Gastrocnemius medialis (tissue), 4 donors: ENCODE measurements at regions not wholly inside any gene's neighbourhood (a gene's known extent, or its start where the extent isn't known, plus 50 kb on each side); places are given as distances from the start of the nearest gene placed in this dataset.

Source experiments
- ATAC-seq, 2 donors: fragments of 150-250 bp; one replicate each; pipeline ENCODE4 v1.9.1; 2016
- DNase-seq, 2 donors: peaks; one replicate each; pipeline ENCODE4 v3.0.0-alpha.2; 2019
- H3K27ac ChIP-seq, 4 donors: fragments of 200-600 bp; sonication (generic); 1 replicate in 1 of 4; 2 replicates in 3 of 4; pipeline ENCODE4 v1.5.1; 2016 to 2018; ENCODE audit warnings: mild to moderate bottlenecking in 2 of 4, moderate library complexity in 1 of 4
- H3K27me3 ChIP-seq, 3 donors: fragments of 200-600 bp; sonication (generic) in 2 of 3; 1 replicate in 1 of 3; 2 replicates in 2 of 3; pipeline versions ENCODE4 v1.5.1 to v1.6.0; 2016 to 2019; ENCODE audit warnings: mild to moderate bottlenecking in 1 of 3, moderate library complexity in 1 of 3
- H3K36me3 ChIP-seq, 2 donors: fragments of 200-600 bp; sonication (generic) in 1 of 2; one replicate each; pipeline ENCODE4 v1.5.1; 2017 to 2018
- H3K4me1 ChIP-seq, 2 donors: fragments of 200-600 bp; sonication (generic) in 1 of 2; one replicate each; pipeline ENCODE4 v1.5.1; 2016 to 2017; ENCODE audit warnings: mild to moderate bottlenecking in 2 of 2
- H3K4me3 ChIP-seq, 4 donors: fragments of 200-600 bp; sonication (generic) in 3 of 4; 1 replicate in 1 of 4; 2 replicates in 3 of 4; pipeline ENCODE4 v1.5.1; 2016 to 2019; ENCODE audit warnings: mild to moderate bottlenecking in 2 of 4
- H3K9me3 ChIP-seq, 3 donors: fragments of 200-600 bp; sonication (generic) in 2 of 3; 1 replicate in 1 of 3; 2 replicates in 2 of 3; pipeline ENCODE4 v1.5.1; 2016 to 2019
- CTCF ChIP-seq, 5 experiments: fragments of 450-650 bp in 3 of 5; fragments of 200-600 bp in 2 of 5; sonication (generic) in 2 of 5; IDR thresholded peaks in 4 of 5; conservative IDR thresholded peaks in 1 of 5; 1 replicate in 4 of 5; 2 replicates in 1 of 5; pipeline ENCODE4 v1.5.1; 2016 to 2019; ENCODE audit warnings: antibody characterized with exemption in 5 of 5, mild to moderate bottlenecking in 3 of 5, moderate library complexity in 3 of 5
- POLR2A ChIP-seq, 2 donors: fragments of 450-650 bp; IDR thresholded peaks; one replicate each; pipeline ENCODE4 v1.6.1; 2017; ENCODE audit warnings: antibody characterized with exemption in 2 of 2, mild to moderate bottlenecking in 2 of 2, moderate library complexity in 2 of 2
- in situ Hi-C, 4 donors: fragments of 200-750 bp; cut with MboI; loops; one replicate each; pipeline versions ENCODE4 v1.15.0 to v1.8.0; 2017; ENCODE audit warnings: low sequenced_read_pairs in 4 of 4
- intact Hi-C: fragments of 100-400 bp; cut with DNase I; formaldehyde crosslinking; loops from one replicate; pipeline ENCODE4 v1.15.1; 2023; ENCODE audit warnings: low total_unique reads

DNA sequence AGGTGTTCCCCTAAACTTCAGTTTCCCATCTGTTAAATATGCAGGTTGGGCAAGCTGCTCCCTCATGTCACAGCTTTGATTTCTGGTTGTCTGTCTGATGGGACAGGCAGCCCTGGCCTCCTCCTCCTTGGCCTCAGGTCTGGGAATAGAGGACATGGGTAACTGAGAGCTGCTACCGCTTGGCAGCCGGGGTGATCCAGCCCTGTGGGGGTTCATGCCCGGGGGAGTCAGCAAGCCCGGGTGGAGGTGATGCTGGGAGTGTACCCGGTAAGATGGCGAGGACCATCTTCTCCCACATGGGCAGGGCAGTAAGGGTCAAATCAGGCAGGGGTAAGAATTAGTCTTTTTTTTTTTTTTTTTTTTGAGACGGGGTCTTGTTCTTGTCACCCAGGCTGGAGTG, 845.0 kb downstream of the TBC1D22A start:
- Histone ChIP-seq H3K36me3 (no peaks in the 10 kb centered on the region), H3K27me3 (no peaks in the 10 kb centered on the region), H3K27ac (no peak overlapping the region), H3K9me3 (no peaks in the 10 kb centered on the region), H3K4me1 (no peaks in the 10 kb centered on the region), H3K4me3 (no peak overlapping the region)
- intact Hi-C loops, result no loop called here
- no peak for ATAC-seq
- in situ Hi-C loops, result no loop called here
- TF ChIP-seq POLR2A (IDR thresholded peaks at IDR 0.05), result no peak
- TF ChIP-seq CTCF (IDR thresholded peaks at IDR 0.05 in 4 of 5, conservative IDR thresholded peaks at IDR 0.05 in 1 of 5), result no peak
- no peak for DNase-seq

- H3K36me3 ChIP-seq, result no peaks in the 10 kb centered on the region
These were observed 844.0 kb downstream of the TBC1D22A start for GRCh38 chr22:47606426-47606825.

GRCh38 chr22:47605886-47606285, 843.4 kb downstream of the TBC1D22A start:
- no peak for ATAC-seq
- TF ChIP-seq POLR2A (IDR thresholded peaks at IDR 0.05) (no peak), CTCF (IDR thresholded peaks at IDR 0.05 in 4 of 5, conservative IDR thresholded peaks at IDR 0.05 in 1 of 5) (no peak)
- H3K36me3 ChIP-seq, result no peaks in the 10 kb centered on the region
- no peak overlapping the region for H3K4me3 ChIP-seq
- in situ Hi-C loops, result no loop called here
- H3K27ac ChIP-seq, result no peak overlapping the region
- no peaks in the 10 kb centered on the region for H3K9me3 ChIP-seq
- no peaks in the 10 kb centered on the region for H3K4me1 ChIP-seq
- DNase-seq, result no peak
- intact Hi-C loops, result no loop called here
- H3K27me3 ChIP-seq, result no peaks in the 10 kb centered on the region

More at GRCh38 chr22:47606426-47606825, 844.0 kb downstream of the TBC1D22A start:
- Histone ChIP-seq H3K27me3 (no peaks in the 10 kb centered on the region), H3K4me3 (no peak overlapping the region), H3K9me3 (no peaks in the 10 kb centered on the region), H3K4me1 (no peaks in the 10 kb centered on the region), H3K27ac (no peak overlapping the region)
- TF ChIP-seq POLR2A (IDR thresholded peaks at IDR 0.05) (no peak), CTCF (IDR thresholded peaks at IDR 0.05 in 4 of 5, conservative IDR thresholded peaks at IDR 0.05 in 1 of 5) (no peak)
- ATAC-seq (no peak), DNase-seq (no peak)
- in situ Hi-C loops (no loop called here), intact Hi-C loops (no loop called here)

GRCh38 chr22:47605441-47605840, 843.0 kb downstream of the TBC1D22A start:
- H3K27me3 ChIP-seq, result no peaks in the 10 kb centered on the region
- in situ Hi-C loops, result no loop called here
- H3K27ac ChIP-seq, result no peak overlapping the region
- intact Hi-C loops, result no loop called here
- no peaks in the 10 kb centered on the region for H3K9me3 ChIP-seq
- ATAC-seq (no peak), DNase-seq (no peak)
- no peaks in the 10 kb centered on the region for H3K4me1 ChIP-seq
- no peak for TF ChIP-seq CTCF (IDR thresholded peaks at IDR 0.05 in 4 of 5, conservative IDR thresholded peaks at IDR 0.05 in 1 of 5)
- no peak for TF ChIP-seq POLR2A (IDR thresholded peaks at IDR 0.05)
- no peak overlapping the region for H3K4me3 ChIP-seq
- H3K36me3 ChIP-seq, result no peaks in the 10 kb centered on the region

DNA sequence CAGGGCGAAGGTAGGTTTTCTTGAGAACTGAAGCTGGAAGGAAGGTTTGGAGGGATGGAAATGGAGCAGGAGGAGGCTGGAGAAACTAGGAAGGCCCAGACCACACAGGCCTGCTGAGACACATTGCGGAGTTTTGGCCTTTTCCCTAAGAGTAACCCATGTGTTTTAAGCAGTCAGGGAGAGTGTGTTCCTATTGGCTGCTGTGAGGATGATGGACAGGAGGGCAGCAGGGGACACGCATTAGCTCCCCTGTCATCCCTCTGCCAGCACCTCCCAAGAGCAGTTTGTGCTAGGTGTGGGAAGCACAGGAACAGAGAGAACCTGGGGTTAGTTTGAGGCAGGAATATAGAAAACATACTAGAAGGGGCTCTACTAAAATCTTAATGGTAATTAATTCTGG, 842.1 kb downstream of the TBC1D22A start:
- Histone ChIP-seq H3K9me3 (no peaks in the 10 kb centered on the region), H3K27ac (no peak overlapping the region), H3K27me3 (no peaks in the 10 kb centered on the region), H3K4me1 (no peaks in the 10 kb centered on the region), H3K4me3 (no peak overlapping the region), H3K36me3 (no peaks in the 10 kb centered on the region)
- ATAC-seq, result no peak
- in situ Hi-C loops (no loop called here), intact Hi-C loops (no loop called here)
- TF ChIP-seq CTCF (IDR thresholded peaks at IDR 0.05 in 4 of 5, conservative IDR thresholded peaks at IDR 0.05 in 1 of 5) (no peak), POLR2A (IDR thresholded peaks at IDR 0.05) (no peak)
- DNase-seq, result no peak
